Mucosa of rectum (tissue), 2 donors: ENCODE measurements at regions not wholly inside any gene's neighbourhood (a gene's known extent, or its start where the extent isn't known, plus 50 kb on each side); places are given as distances from the start of the nearest gene placed in this dataset.

ENCODE experiments used
- H3K27ac ChIP-seq, 2 donors: one replicate each; pipeline ENCODE4 v1.7.0; 2013; ENCODE audit warnings: inconsistent platforms in 2 of 2, low read depth in 2 of 2, low read length in 2 of 2
- H3K27me3 ChIP-seq, 2 donors: one replicate each; pipeline ENCODE4 v1.7.0; 2013; ENCODE audit warnings: low read length in 2 of 2; ENCODE audit not compliant: control insufficient read depth in 2 of 2, insufficient read depth in 2 of 2
- H3K36me3 ChIP-seq, 2 donors: one replicate each; pipeline ENCODE4 v1.7.0; 2013; ENCODE audit warnings: low read length in 2 of 2; ENCODE audit not compliant: control insufficient read depth in 2 of 2, insufficient read depth in 2 of 2
- H3K4me1 ChIP-seq, 2 donors: one replicate each; pipeline ENCODE4 v1.7.0; 2013; ENCODE audit warnings: low read length in 2 of 2, mild to moderate bottlenecking in 1 of 2; ENCODE audit not compliant: control insufficient read depth in 2 of 2, insufficient read depth in 2 of 2
- H3K4me3 ChIP-seq, 2 donors: one replicate each; pipeline ENCODE4 v1.7.0; 2013; ENCODE audit warnings: low read length in 2 of 2
- H3K9ac ChIP-seq, 2 donors: one replicate each; pipeline ENCODE4 v1.7.0; 2013; ENCODE audit warnings: low read length in 2 of 2, low read depth in 1 of 2, mild to moderate bottlenecking in 1 of 2
- H3K9me3 ChIP-seq, 2 donors: one replicate each; pipeline ENCODE4 v1.7.0; 2013; ENCODE audit warnings: low read length in 2 of 2; ENCODE audit not compliant: control insufficient read depth in 2 of 2
- donor health status: healthy.
- donor health status: Normal muscosa, but diverticular disease.

DNA sequence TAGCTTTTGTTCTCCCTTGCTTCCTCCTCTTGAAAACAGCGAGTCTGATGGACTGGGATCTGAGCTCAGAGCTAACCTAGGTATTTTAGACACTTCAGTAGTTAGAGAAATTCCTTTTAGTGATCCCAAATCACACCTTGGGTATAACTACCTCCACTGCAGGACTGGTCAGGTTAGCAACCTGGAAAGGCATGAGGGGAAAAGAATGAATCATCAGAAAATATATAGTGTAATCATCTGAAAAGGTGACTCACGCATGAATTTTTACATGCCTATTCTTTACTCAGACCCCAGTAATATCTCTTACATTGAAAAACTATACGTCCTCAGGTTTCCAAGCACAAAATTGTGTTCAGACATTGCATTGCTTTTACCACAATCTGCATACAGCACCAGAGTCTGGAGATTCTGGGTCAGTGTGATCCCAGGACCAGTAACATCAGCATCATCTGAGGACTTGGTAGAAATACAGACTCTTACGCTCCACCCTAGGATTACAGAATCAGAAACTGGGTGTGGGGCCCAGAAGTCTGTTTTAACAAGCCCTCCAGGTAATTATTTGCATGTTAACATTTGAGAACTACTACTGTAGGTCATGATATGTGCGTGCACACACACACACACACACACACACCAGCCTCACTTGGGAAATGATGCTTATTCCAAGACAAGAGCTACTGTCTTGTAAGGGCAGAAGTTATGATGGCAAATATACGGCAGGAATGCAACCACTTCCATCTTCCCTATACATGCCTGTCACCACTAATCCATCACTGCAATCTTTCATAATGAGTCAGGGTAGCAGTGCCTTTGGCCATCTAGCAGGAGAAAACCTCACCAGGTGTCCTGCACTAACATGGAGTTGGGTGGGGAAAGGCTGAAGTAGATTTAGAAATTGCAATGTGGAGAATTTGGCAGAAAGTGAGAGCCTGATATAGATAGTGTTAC lies 271.6 kb upstream of the MAP3K1 start:
- H3K9ac ChIP-seq = no peak overlapping the region
- H3K9me3 ChIP-seq = no peaks in the 10 kb centered on the region
- no peaks in the 10 kb centered on the region for H3K27me3 ChIP-seq
- H3K4me1 ChIP-seq = no peaks in the 10 kb centered on the region
- H3K4me3 ChIP-seq = no peak overlapping the region
- H3K36me3 ChIP-seq = no peaks in the 10 kb centered on the region
- no peak overlapping the region for H3K27ac ChIP-seq

DNA sequence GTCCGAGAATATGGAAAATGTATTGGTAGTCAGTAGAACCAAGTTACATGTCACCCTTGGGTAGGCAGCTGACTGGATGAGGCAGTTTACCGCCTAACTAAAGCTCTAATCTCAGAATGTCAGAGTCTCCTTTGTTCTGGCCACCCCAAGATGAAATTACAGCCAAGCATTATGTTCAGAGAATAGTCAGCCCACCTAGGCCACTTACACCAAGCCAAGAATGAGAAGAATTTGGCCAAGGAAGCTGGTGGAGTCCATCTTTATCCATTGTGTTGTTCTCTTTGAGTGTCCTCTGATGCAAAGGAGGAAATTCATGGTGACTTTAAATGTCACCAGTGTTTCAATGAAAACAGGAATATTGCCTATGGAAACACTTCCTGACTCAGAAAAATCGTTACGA lies 275.1 kb upstream of the MAP3K1 start:
- H3K4me3 ChIP-seq = no peak overlapping the region
- H3K9me3 ChIP-seq = no peaks in the 10 kb centered on the region
- no peaks in the 10 kb centered on the region for H3K36me3 ChIP-seq
- H3K4me1 ChIP-seq = no peaks in the 10 kb centered on the region
- no peaks in the 10 kb centered on the region for H3K27me3 ChIP-seq
- no peak overlapping the region for H3K27ac ChIP-seq
- no peak overlapping the region for H3K9ac ChIP-seq

GRCh38 chr5:56538580-56538979 lies 276.8 kb upstream of the MAP3K1 start:
- H3K27ac ChIP-seq = no peak overlapping the region
- H3K9ac ChIP-seq = no peak overlapping the region
- no peaks in the 10 kb centered on the region for H3K27me3 ChIP-seq
- no peaks in the 10 kb centered on the region for H3K4me1 ChIP-seq
- H3K36me3 ChIP-seq = no peaks in the 10 kb centered on the region
- no peaks in the 10 kb centered on the region for H3K9me3 ChIP-seq
- no peak overlapping the region for H3K4me3 ChIP-seq

- Histone ChIP-seq H3K9me3 (no peaks in the 10 kb centered on the region), H3K9ac (no peak overlapping the region), H3K27ac (no peak overlapping the region), H3K4me3 (no peak overlapping the region), H3K27me3 (no peaks in the 10 kb centered on the region), H3K36me3 (no peaks in the 10 kb centered on the region), H3K4me1 (no peaks in the 10 kb centered on the region)
These were observed 280.0 kb upstream of the MAP3K1 start for GRCh38 chr5:56535347-56535746.

GRCh38 chr5:56534102-56534829 lies 281.1 kb upstream of the MAP3K1 start:
- Histone ChIP-seq H3K27me3 (no peaks in the 10 kb centered on the region), H3K4me1 (no peaks in the 10 kb centered on the region), H3K27ac (no peak overlapping the region), H3K4me3 (no peak overlapping the region), H3K9ac (no peak overlapping the region), H3K9me3 (no peaks in the 10 kb centered on the region), H3K36me3 (no peaks in the 10 kb centered on the region)

DNA sequence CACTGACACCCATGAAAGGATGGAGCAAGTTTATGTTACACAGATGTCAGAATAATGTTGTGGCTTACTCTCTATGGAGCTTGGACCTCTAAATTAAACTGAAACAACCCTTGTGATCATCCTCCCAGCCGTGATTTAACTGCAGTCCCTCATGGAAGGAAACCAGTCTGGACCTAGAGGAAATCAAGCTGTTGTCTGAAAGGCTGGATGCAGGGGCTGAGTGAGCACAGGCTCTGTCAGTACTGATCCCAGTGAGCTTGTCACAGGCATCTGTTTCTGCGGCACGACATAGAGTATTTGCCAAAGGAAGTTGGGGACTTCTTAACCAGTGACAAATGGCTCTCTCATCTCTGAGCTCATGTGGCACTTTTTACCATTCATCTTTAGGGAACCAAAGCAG lies 282.9 kb upstream of the MAP3K1 start:
- Histone ChIP-seq H3K9me3 (no peaks in the 10 kb centered on the region), H3K36me3 (no peaks in the 10 kb centered on the region), H3K9ac (no peak overlapping the region), H3K27me3 (no peaks in the 10 kb centered on the region), H3K4me3 (no peak overlapping the region), H3K4me1 (no peaks in the 10 kb centered on the region), H3K27ac (no peak overlapping the region)

GRCh38 chr5:56530626-56531138 lies 284.7 kb upstream of the MAP3K1 start:
- Histone ChIP-seq H3K9ac (no peak overlapping the region), H3K27me3 (no peaks in the 10 kb centered on the region), H3K36me3 (no peaks in the 10 kb centered on the region), H3K4me1 (no peaks in the 10 kb centered on the region), H3K9me3 (no peaks in the 10 kb centered on the region), H3K4me3 (no peak overlapping the region), H3K27ac (no peak overlapping the region)

DNA sequence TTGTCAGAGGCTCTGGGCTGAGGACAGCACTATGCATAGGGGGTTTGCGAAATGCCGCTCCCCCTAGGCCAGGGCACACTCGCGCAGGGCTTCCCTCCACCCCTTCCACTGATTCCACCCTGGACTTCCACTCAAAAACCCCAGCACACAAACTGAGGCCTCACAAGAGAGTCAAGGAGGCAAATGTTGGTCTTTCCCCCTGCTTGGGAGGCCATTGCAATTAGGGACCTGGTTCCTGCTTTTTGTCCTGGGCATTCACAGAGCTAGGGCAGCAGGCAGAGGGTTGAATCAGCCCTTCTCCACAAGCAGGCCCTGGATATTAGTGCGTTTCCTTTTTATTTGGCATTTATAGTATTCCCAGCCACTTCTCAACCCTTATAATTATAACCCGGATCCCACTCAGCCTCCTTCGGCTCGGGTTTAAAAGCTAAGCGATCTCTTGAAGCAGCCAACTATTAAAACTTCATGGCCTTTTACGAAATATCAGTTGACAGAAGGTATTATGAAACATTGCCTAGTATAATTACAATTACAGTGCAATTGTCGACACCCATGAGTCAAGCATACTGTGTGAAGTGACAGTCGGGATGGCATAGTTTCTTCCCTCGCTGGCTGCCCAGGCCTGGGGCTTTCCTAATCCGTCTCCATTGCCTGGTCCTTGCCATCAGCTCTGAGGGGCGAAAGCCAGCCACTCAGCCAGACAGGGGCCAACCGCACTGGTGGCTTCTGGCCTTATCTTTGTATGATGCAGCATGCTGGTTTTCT lies 285.5 kb upstream of the MAP3K1 start:
- Histone ChIP-seq H3K4me3 (no peak overlapping the region), H3K36me3 (no peaks in the 10 kb centered on the region), H3K9ac (no peak overlapping the region), H3K27me3 (no peaks in the 10 kb centered on the region), H3K9me3 (no peaks in the 10 kb centered on the region), H3K27ac (no peak overlapping the region), H3K4me1 (no peaks in the 10 kb centered on the region)

GRCh38 chr5:56527174-56527573 lies 288.2 kb upstream of the MAP3K1 start:
- no peak overlapping the region for H3K27ac ChIP-seq
- no peaks in the 10 kb centered on the region for H3K9me3 ChIP-seq
- H3K9ac ChIP-seq = no peak overlapping the region
- H3K36me3 ChIP-seq = no peaks in the 10 kb centered on the region
- no peaks in the 10 kb centered on the region for H3K27me3 ChIP-seq
- H3K4me3 ChIP-seq = no peak overlapping the region
- peaks cover 0 to 7% of the 10 kb centered on the region in 2 donors for H3K4me1 ChIP-seq
